GM18505 (cell line): ENCODE measurements at regions not wholly inside any gene's neighbourhood (a gene's known extent, or its start where the extent isn't known, plus 50 kb on each side); places are given as distances from the start of the nearest gene placed in this dataset.
"Not testable (repeated sequence)": the region's sequence is repeated elsewhere in the genome, so short reads cannot be mapped to it uniquely, and the experiment has no call there.

ENCODE experiments used
- ATAC-seq: cut with Tn5 transposase; IDR thresholded peaks from one replicate; pipeline ENCODE4 v1.9.1; 2021; ENCODE audit not compliant: unreplicated experiment
- POLR2A ChIP-seq: IDR thresholded peaks from 4 replicates; pipeline ENCODE4 v1.6.1; 2011; ENCODE audit warnings: borderline replicate concordance; ENCODE audit not compliant: insufficient read depth, insufficient read length; ENCODE audit errors: extremely low read depth

GRCh38 chr2:185466915-185467314 is 271.7 kb upstream of the FSIP2 start:
- TF ChIP-seq POLR2A, result no peak
- no peak for ATAC-seq

GRCh38 chr2:185471441-185471840 is 267.2 kb upstream of the FSIP2 start:
- no peak for TF ChIP-seq POLR2A
- no peak for ATAC-seq

- ATAC-seq, result no peak
- no peak for TF ChIP-seq POLR2A
These were observed 266.0 kb upstream of the FSIP2 start for GRCh38 chr2:185472574-185472973.

- TF ChIP-seq POLR2A, result no peak
- ATAC-seq, result no peak
These were observed 264.8 kb upstream of the FSIP2 start for GRCh38 chr2:185473838-185474237.

GRCh38 chr2:185475914-185476313 is 262.7 kb upstream of the FSIP2 start:
- no peak for TF ChIP-seq POLR2A
- ATAC-seq, result no peak

GRCh38 chr2:185477452-185477851 is 261.2 kb upstream of the FSIP2 start:
- no peak for TF ChIP-seq POLR2A
- ATAC-seq, result no peak

GRCh38 chr2:185484602-185485001 is 254.0 kb upstream of the FSIP2 start:
- no peak for ATAC-seq
- no peak for TF ChIP-seq POLR2A

GRCh38 chr2:185502351-185502750 is 236.3 kb upstream of the FSIP2 start:
- ATAC-seq, result no peak

GRCh38 chr2:185507719-185508118 is 230.9 kb upstream of the FSIP2 start:
- no peak for TF ChIP-seq POLR2A
- no peak for ATAC-seq

More at GRCh38 chr2:185502351-185502750, 236.3 kb upstream of the FSIP2 start:
- TF ChIP-seq POLR2A, result no peak

GRCh38 chr2:185510060-185510459 is 228.5 kb upstream of the FSIP2 start:
- no peak for TF ChIP-seq POLR2A
- ATAC-seq, result no peak

GRCh38 chr2:185511925-185512324 is 226.7 kb upstream of the FSIP2 start:
- no peak for ATAC-seq
- TF ChIP-seq POLR2A, result no peak

- no peak for ATAC-seq
These were observed 216.1 kb upstream of the FSIP2 start for GRCh38 chr2:185522472-185522871.

GRCh38 chr2:185524242-185524641 is 214.4 kb upstream of the FSIP2 start:
- ATAC-seq, result not testable (repeated sequence)

More at GRCh38 chr2:185522472-185522871, 216.1 kb upstream of the FSIP2 start:
- TF ChIP-seq POLR2A, result no peak

- no peak for TF ChIP-seq POLR2A
- ATAC-seq, result no peak
These were observed 212.4 kb upstream of the FSIP2 start for GRCh38 chr2:185526161-185526560.

GRCh38 chr2:185531721-185532120 is 206.9 kb upstream of the FSIP2 start:
- no peak for TF ChIP-seq POLR2A
- ATAC-seq, result no peak

GRCh38 chr2:185537689-185538088 is 200.9 kb upstream of the FSIP2 start:
- ATAC-seq, result no peak
- no peak for TF ChIP-seq POLR2A

GRCh38 chr2:185567196-185567595 is 171.4 kb upstream of the FSIP2 start:
- no peak for ATAC-seq
- no peak for TF ChIP-seq POLR2A
